Keratinocyte (primary cell): ENCODE measurements at regions not wholly inside any gene's neighbourhood (a gene's known extent, or its start where the extent isn't known, plus 50 kb on each side); places are given as distances from the start of the nearest gene placed in this dataset.

Experiments used
- DNase-seq: peaks from one replicate; pipeline ENCODE4 v3.0.0-alpha.2; 2011; ENCODE audit warnings: low read depth, missing footprints, low spot score
- FAIRE-seq: peaks from 2 replicates; lab custom pipeline; 2011; peaks lifted over from hg19 to GRCh38; lab: Jason Lieb, UNC
- H2AFZ ChIP-seq: 2 replicates; pipeline ENCODE4 v1.6.0; 2012; ENCODE audit warnings: low read length, control low read depth, inconsistent platforms; ENCODE audit not compliant: control insufficient read depth
- H3K27ac ChIP-seq: 2 replicates; pipeline ENCODE4 v1.5.1; 2011; ENCODE audit warnings: low read length; ENCODE audit not compliant: control insufficient read depth, insufficient read depth
- H3K27me3 ChIP-seq: 3 replicates; pipeline ENCODE4 v1.6.0; 2011; ENCODE audit warnings: low read length; ENCODE audit not compliant: control insufficient read depth, insufficient read depth; ENCODE audit errors: extremely low read depth
- H3K36me3 ChIP-seq, 2 experiments: 2 replicates in 1 of 2; 3 replicates in 1 of 2; pipeline ENCODE4 v1.5.1; 2011; ENCODE audit warnings: low read length in 2 of 2, mild to moderate bottlenecking in 1 of 2; ENCODE audit not compliant: control insufficient read depth in 2 of 2, insufficient read depth in 2 of 2; ENCODE audit errors: extremely low read depth in 1 of 2
- H3K4me1 ChIP-seq: 3 replicates; pipeline ENCODE4 v1.5.1; 2011; ENCODE audit warnings: low read length; ENCODE audit not compliant: control insufficient read depth, insufficient read depth; ENCODE audit errors: extremely low read depth
- H3K4me2 ChIP-seq: 3 replicates; pipeline ENCODE4 v1.6.0; 2011; ENCODE audit warnings: low read depth, low read length; ENCODE audit not compliant: control insufficient read depth, insufficient read depth; ENCODE audit errors: extremely low read depth
- H3K4me3 ChIP-seq, 3 experiments: fragments of 200-600 bp in 1 of 3; sonication (generic) in 1 of 3; 2 replicates in 2 of 3; 3 replicates in 1 of 3; pipeline ENCODE4 v1.5.1; 2011 to 2016; ENCODE audit warnings: low read length in 3 of 3, mild to moderate bottlenecking in 3 of 3, control low read depth in 2 of 3, inconsistent platforms in 1 of 3, low read depth in 1 of 3, mixed read lengths in 1 of 3, mixed run types in 1 of 3, moderate library complexity in 1 of 3; ENCODE audit not compliant: control insufficient read depth in 2 of 3, insufficient read depth in 2 of 3; ENCODE audit errors: extremely low read depth in 1 of 3
- H3K79me2 ChIP-seq: 2 replicates; pipeline ENCODE4 v1.6.0; 2012; ENCODE audit warnings: low read length; ENCODE audit not compliant: control insufficient read depth, insufficient read depth
- H3K9ac ChIP-seq: 3 replicates; pipeline ENCODE4 v1.6.0; 2011; ENCODE audit warnings: low read length; ENCODE audit not compliant: control insufficient read depth, insufficient read depth; ENCODE audit errors: extremely low read depth
- H3K9me1 ChIP-seq: 3 replicates; pipeline ENCODE4 v1.6.0; 2011; ENCODE audit warnings: low read length; ENCODE audit not compliant: control insufficient read depth, insufficient read depth; ENCODE audit errors: extremely low read depth
- H3K9me3 ChIP-seq: 2 replicates; pipeline ENCODE4 v1.5.1; 2012; ENCODE audit warnings: low read depth, low read length; ENCODE audit not compliant: control insufficient read depth
- H4K20me1 ChIP-seq: 3 replicates; pipeline ENCODE4 v1.6.0; 2011; ENCODE audit warnings: low read length; ENCODE audit not compliant: control insufficient read depth, insufficient read depth; ENCODE audit errors: extremely low read depth
- CTCF ChIP-seq, 3 experiments: IDR thresholded peaks in 1 of 3; conservative IDR thresholded peaks in 1 of 3; optimal IDR thresholded peaks in 1 of 3; 2 replicates in 2 of 3; 3 replicates in 1 of 3; pipeline versions ENCODE3 to v1.5.1; 2011; ENCODE audit warnings: low read length in 3 of 3, mild to moderate bottlenecking in 3 of 3, moderate library complexity in 2 of 3, control low read depth in 1 of 3, inconsistent platforms in 1 of 3; ENCODE audit not compliant: insufficient read depth in 2 of 3; ENCODE audit errors: extremely low read depth in 1 of 3
- EZH2 ChIP-seq: IDR thresholded peaks from one replicate; pipeline ENCODE4 v1.6.1; 2012; ENCODE audit warnings: inconsistent platforms, mild to moderate bottlenecking, low read length, moderate library complexity
- dilution Hi-C: fragments of 300-500 bp; cut with MboI; formaldehyde crosslinking; loops from one replicate; pipeline ENCODE4 v1.7.0; 2020; ENCODE audit warnings: low sequenced_read_pairs; ENCODE audit not compliant: extremely low pct_ligation_motif_present

GRCh38 chr13:78258304-78258703 is 339.7 kb upstream of the EDNRB start:
- DNase-seq (no peak), FAIRE-seq (no peak)
- Histone ChIP-seq H3K4me1 (no peaks in the 10 kb centered on the region), H3K36me3 (no peaks in the 10 kb centered on the region), H4K20me1 (no peaks in the 10 kb centered on the region), H3K9me1 (no peaks in the 10 kb centered on the region), H3K27me3 (no peaks in the 10 kb centered on the region), H2AFZ (no peak overlapping the region), H3K9me3 (no peaks in the 10 kb centered on the region), H3K4me3 (no peak overlapping the region), H3K27ac (no peak overlapping the region), H3K4me2 (no peak overlapping the region), H3K9ac (no peak overlapping the region), H3K79me2 (no peaks in the 10 kb centered on the region)
- TF ChIP-seq EZH2 (no peak), CTCF (optimal IDR thresholded peaks at IDR 0.05 in 1 of 3, IDR thresholded peaks at IDR 0.05 in 1 of 3, conservative IDR thresholded peaks at IDR 0.05 in 1 of 3; ENCODE audit: extremely low read depth in 1 of 3, insufficient read depth in 2 of 3, low read length in 3 of 3) (no peak)
- dilution Hi-C loops = no loop called here

GRCh38 chr13:78256484-78256883 is 337.9 kb upstream of the EDNRB start:
- Histone ChIP-seq H4K20me1 (no peaks in the 10 kb centered on the region), H3K79me2 (no peaks in the 10 kb centered on the region), H2AFZ (no peak overlapping the region), H3K4me3 (no peak overlapping the region), H3K4me1 (no peaks in the 10 kb centered on the region), H3K9ac (no peak overlapping the region), H3K9me3 (no peaks in the 10 kb centered on the region), H3K27me3 (no peaks in the 10 kb centered on the region), H3K27ac (no peak overlapping the region), H3K9me1 (no peaks in the 10 kb centered on the region), H3K36me3 (no peaks in the 10 kb centered on the region), H3K4me2 (no peak overlapping the region)
- DNase-seq = no peak
- TF ChIP-seq EZH2 (no peak), CTCF (optimal IDR thresholded peaks at IDR 0.05 in 1 of 3, IDR thresholded peaks at IDR 0.05 in 1 of 3, conservative IDR thresholded peaks at IDR 0.05 in 1 of 3; ENCODE audit: extremely low read depth in 1 of 3, insufficient read depth in 2 of 3, low read length in 3 of 3) (no peak)
- dilution Hi-C loops = no loop called here
- no peak for FAIRE-seq
